ENCODE measurements at regions not wholly inside any gene's neighbourhood (a gene's known extent, or its start where the extent isn't known, plus 50 kb on each side); places are given as distances from the start of the nearest gene placed in this dataset.

DNA sequence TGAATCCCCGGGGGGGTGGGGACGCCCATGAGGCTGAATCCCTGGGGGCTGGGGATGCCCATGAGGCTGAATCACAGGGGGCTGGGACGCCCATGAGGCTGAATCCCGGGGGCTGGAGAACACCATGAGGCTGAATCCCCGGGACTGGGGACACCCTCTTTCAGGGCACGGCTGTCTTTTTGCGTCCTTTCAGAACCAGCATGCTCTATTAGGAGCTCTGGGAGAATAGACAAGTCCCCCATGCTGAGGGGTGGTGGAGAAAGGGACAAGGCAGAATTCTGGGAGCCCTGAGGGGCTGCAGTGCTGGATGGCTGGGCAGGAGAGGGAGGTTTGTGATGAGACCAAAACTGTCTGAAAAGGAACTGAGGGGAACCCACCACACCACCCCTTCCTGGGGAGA lies 257.3 kb upstream of the TCERG1L start:
- no peak for DNase-seq (ENCODE audit: low spot score)
- no TSS peak for BruUV-seq (replicated peaks)
- H3K9me3 ChIP-seq (ENCODE audit: low read depth, low read length, poor library complexity, severe bottlenecking) = peaks cover 3% of the 10 kb centered on the region
- intact Hi-C loops (cut with micrococcal nuclease; ENCODE audit: unreplicated experiment) = no loop called here
- no peaks in the 10 kb centered on the region for H3K36me3 ChIP-seq (ENCODE audit: insufficient read depth, low read length, poor library complexity, severe bottlenecking)
- ChIA-PET CTCF (no interaction called here), POLR2A (ENCODE audit: low non-redundant PET) (no interaction called here)
- no peaks in the 10 kb centered on the region for H3K27me3 ChIP-seq (replicated peaks; ENCODE audit: insufficient read depth, low read depth, low read length, poor library complexity)
- no peak for TF ChIP-seq EZH2 (IDR thresholded peaks at IDR 0.05; ENCODE audit: borderline replicate concordance, low read depth, low read length, poor library complexity, severe bottlenecking)
- TF ChIP-seq, protein P1, sequence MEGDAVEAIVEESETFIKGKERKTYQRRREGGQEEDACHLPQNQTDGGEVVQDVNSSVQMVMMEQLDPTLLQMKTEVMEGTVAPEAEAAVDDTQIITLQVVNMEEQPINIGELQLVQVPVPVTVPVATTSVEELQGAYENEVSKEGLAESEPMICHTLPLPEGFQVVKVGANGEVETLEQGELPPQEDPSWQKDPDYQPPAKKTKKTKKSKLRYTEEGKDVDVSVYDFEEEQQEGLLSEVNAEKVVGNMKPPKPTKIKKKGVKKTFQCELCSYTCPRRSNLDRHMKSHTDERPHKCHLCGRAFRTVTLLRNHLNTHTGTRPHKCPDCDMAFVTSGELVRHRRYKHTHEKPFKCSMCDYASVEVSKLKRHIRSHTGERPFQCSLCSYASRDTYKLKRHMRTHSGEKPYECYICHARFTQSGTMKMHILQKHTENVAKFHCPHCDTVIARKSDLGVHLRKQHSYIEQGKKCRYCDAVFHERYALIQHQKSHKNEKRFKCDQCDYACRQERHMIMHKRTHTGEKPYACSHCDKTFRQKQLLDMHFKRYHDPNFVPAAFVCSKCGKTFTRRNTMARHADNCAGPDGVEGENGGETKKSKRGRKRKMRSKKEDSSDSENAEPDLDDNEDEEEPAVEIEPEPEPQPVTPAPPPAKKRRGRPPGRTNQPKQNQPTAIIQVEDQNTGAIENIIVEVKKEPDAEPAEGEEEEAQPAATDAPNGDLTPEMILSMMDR (conservative IDR thresholded peaks at IDR 0.05; ENCODE audit: low read depth, low read length) = no peak
- peaks cover 5% of the 10 kb centered on the region for H3K4me1 ChIP-seq (ENCODE audit: insufficient read depth, low read length, poor library complexity, severe bottlenecking)
- H3K4me3 ChIP-seq (ENCODE audit: low read depth, low read length, poor library complexity, severe bottlenecking) = no peak overlapping the region
- H3K27ac ChIP-seq (ENCODE audit: low read depth, low read length, poor library complexity, severe bottlenecking) = no peak overlapping the region

DNA sequence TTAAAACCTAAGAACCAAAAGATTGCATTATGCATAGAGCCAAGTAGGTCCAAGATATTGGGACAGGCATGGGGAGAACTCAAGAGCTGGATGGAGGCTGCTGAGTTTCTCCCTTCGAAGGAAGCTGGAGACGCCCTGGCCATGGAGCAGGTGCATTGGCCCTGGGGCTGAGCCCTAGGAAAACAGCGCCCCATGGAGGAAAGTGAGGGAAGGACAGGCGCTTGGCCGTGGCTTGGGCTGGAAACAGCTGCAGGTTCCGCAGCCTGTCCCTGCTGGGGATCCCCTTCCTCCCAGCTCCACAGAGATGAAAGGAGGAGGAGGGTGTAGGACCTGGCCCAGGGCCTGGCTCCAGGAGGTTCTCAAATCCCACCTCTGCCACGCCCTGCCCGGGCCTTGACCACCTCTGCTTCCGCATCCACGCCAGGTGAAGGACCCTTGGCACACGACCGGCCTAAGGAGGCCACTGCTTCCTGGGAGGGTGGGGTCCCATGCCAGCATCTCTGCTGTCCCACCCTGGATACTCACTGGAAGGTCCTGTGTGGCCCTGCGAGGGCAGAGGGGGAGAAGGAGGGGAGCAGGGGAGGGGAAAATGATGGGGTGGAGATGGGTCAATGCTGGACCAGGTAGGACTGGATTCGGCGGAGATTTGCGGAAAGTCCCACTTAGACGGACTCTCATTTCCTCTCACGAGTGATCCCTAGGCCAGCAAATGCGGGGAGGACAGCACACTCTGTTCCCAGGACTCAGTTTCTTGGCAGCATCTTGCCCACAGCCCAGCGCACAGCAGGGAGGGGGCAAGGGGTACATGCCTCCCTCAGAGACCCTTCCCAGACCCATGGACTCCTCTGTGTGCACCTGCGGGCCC lies 258.6 kb upstream of the TCERG1L start:
- Histone ChIP-seq H3K9me3 (ENCODE audit: low read depth, low read length, poor library complexity, severe bottlenecking) (no peaks in the 10 kb centered on the region), H3K4me3 (ENCODE audit: low read depth, low read length, poor library complexity, severe bottlenecking) (no peak overlapping the region), H3K36me3 (ENCODE audit: insufficient read depth, low read length, poor library complexity, severe bottlenecking) (no peaks in the 10 kb centered on the region), H3K27me3 (replicated peaks; ENCODE audit: insufficient read depth, low read depth, low read length, poor library complexity) (no peaks in the 10 kb centered on the region), H3K27ac (ENCODE audit: low read depth, low read length, poor library complexity, severe bottlenecking) (no peak overlapping the region), H3K4me1 (ENCODE audit: insufficient read depth, low read length, poor library complexity, severe bottlenecking) (peaks cover 5% of the 10 kb centered on the region)
- no TSS peak for BruUV-seq (replicated peaks)
- peak; percentile 26 for DNase-seq (ENCODE audit: low spot score)
- ChIA-PET POLR2A (ENCODE audit: low non-redundant PET) (no interaction called here), CTCF (no interaction called here)
- TF ChIP-seq, protein P1 (conservative IDR thresholded peaks at IDR 0.05; ENCODE audit: low read depth, low read length) = peak; percentile 60
- TF ChIP-seq EZH2 (IDR thresholded peaks at IDR 0.05; ENCODE audit: borderline replicate concordance, low read depth, low read length, poor library complexity, severe bottlenecking) = no peak
- intact Hi-C loops (cut with micrococcal nuclease; ENCODE audit: unreplicated experiment) = no loop called here

DNA sequence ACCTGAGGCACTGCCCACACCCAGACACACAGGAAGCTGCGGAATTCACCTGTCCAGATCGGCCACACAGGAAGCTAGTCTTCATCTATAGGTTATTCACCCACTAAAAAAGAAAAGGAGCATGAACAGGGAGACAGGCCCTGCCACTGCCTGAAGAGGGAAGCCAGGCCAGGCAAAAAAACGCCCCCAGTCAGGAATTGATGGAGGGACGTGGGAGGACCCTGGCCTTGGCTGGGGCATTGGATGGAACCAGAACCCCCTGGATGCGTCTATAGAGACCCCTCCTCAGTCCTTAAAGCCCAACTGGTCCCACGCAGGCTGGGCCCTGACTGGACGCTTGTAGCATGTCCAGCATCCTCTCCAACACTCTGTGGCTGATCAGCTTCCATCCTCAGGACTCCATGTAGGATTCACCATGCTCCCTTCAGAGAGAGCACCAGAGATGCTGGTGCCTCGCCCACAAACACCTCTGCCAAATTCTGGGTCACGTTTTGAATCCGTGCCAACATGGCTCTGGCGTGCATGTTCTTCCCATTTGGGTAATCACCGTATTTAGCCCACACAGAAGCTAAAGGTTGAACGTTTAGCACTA lies 259.3 kb upstream of the TCERG1L start:
- CTCF ChIA-PET = no interaction called here

More for the DNA sequence above, 259.3 kb upstream of the TCERG1L start:
- no TSS peak for BruUV-seq (replicated peaks)
- Histone ChIP-seq H3K36me3 (ENCODE audit: insufficient read depth, low read length, poor library complexity, severe bottlenecking) (no peaks in the 10 kb centered on the region), H3K9me3 (ENCODE audit: low read depth, low read length, poor library complexity, severe bottlenecking) (no peaks in the 10 kb centered on the region), H3K4me3 (ENCODE audit: low read depth, low read length, poor library complexity, severe bottlenecking) (no peak overlapping the region), H3K27me3 (replicated peaks; ENCODE audit: insufficient read depth, low read depth, low read length, poor library complexity) (no peaks in the 10 kb centered on the region), H3K27ac (ENCODE audit: low read depth, low read length, poor library complexity, severe bottlenecking) (no peak overlapping the region), H3K4me1 (ENCODE audit: insufficient read depth, low read length, poor library complexity, severe bottlenecking) (peaks cover 5% of the 10 kb centered on the region)
- POLR2A ChIA-PET (ENCODE audit: low non-redundant PET) = no interaction called here
- DNase-seq (ENCODE audit: low spot score) = no peak
- TF ChIP-seq, protein P1 (conservative IDR thresholded peaks at IDR 0.05; ENCODE audit: low read depth, low read length) = no peak
- TF ChIP-seq EZH2 (IDR thresholded peaks at IDR 0.05; ENCODE audit: borderline replicate concordance, low read depth, low read length, poor library complexity, severe bottlenecking) = no peak
- intact Hi-C loops (cut with micrococcal nuclease; ENCODE audit: unreplicated experiment) = no loop called here
